ENCODE measurements at regions not wholly inside any gene's neighbourhood (a gene's known extent, or its start where the extent isn't known, plus 50 kb on each side); places are given as distances from the start of the nearest gene placed in this dataset.

- no peak for TF ChIP-seq CHD4 (IDR thresholded peaks at IDR 0.05; ENCODE audit: insufficient read depth, insufficient replicate concordance, low read depth, low read length, poor library complexity, severe bottlenecking)
- no peak for TF ChIP-seq ZBTB1 (CRISPR knock-in tag; IDR thresholded peaks at IDR 0.05; ENCODE audit: borderline replicate concordance, low read depth)
- TF ChIP-seq PCBP2 (IDR thresholded peaks at IDR 0.05; ENCODE audit: low read depth, low read length, poor library complexity, severe bottlenecking) = no peak
Observed at GRCh38 chr2:236638707-236639106, 69.1 kb downstream of the ACKR3 start (continued).

GRCh38 chr2:236639461-236640235, 70.0 kb downstream of the ACKR3 start:
- Histone ChIP-seq H3K9ac (ENCODE audit: insufficient read depth in 1 of 2, low read depth in 2 of 2, low read length in 2 of 2) (no peak overlapping the region), H3K9me1 (ENCODE audit: control insufficient read depth, insufficient read depth, low read length) (no peaks in the 10 kb centered on the region), H3K4me1 (replicated peaks in 1 of 2; ENCODE audit: control insufficient read depth in 2 of 2, insufficient read depth in 2 of 2, low read length in 2 of 2) (no peaks in the 10 kb centered on the region), H3K79me2 (ENCODE audit: control insufficient read depth, insufficient read depth, low read length) (no peaks in the 10 kb centered on the region), H3K4me2 (ENCODE audit: insufficient read depth, low read length) (no peak overlapping the region), H4K20me1 (replicated peaks; ENCODE audit: control insufficient read depth, insufficient read depth, low read length) (no peaks in the 10 kb centered on the region), H3K36me3 (ENCODE audit: control insufficient read depth, insufficient read depth, low read length) (no peaks in the 10 kb centered on the region), H2AFZ (ENCODE audit: low read depth, low read length) (no peak overlapping the region), H3K4me3 (no peak overlapping the region), H3K27ac (ENCODE audit: extremely low read depth, low read depth, low read length) (no peak overlapping the region), H3K27me3 (ENCODE audit: control insufficient read depth in 2 of 2, insufficient read depth in 2 of 2, low read length in 2 of 2) (peaks cover 0 to 8% of the 10 kb centered on the region in 2 experiments; a peak in 2 of 5 replicates), H3K9me3 (replicated peaks; ENCODE audit: control insufficient read depth, insufficient read depth, low read depth, low read length) (no peaks in the 10 kb centered on the region)
- DNase-seq (ENCODE audit: extremely low read depth in 1 of 4, low spot score in 3 of 4) = no peak
- FAIRE-seq = no peak
- CTCF ChIA-PET (ENCODE audit: low intra/inter-chr PET ratio) = no interaction called here
- POLR2A ChIA-PET = no interaction called here
- BruUV-seq (replicated peaks) = no TSS peak
- WGBS (ENCODE audit: insufficient coverage, low coverage, missing lambda C conversion rate) = 2% methylated on average over 7 of the region's 7 CpGs
- intact Hi-C loops (cut with micrococcal nuclease) = no loop called here
- in situ Hi-C loops (cut with MboI) = no loop called here
- no peak for ATAC-seq
- TF ChIP-seq SIN3B (IDR thresholded peaks at IDR 0.05; ENCODE audit: low read depth) = no peak
- no peak for TF ChIP-seq MYC (IDR thresholded peaks at IDR 0.05; ENCODE audit: low read depth, low read length)
- TF ChIP-seq MYC (CRISPR knock-in tag; IDR thresholded peaks at IDR 0.05; ENCODE audit: borderline replicate concordance, low read depth) = no peak
- no peak for TF ChIP-seq SLC30A9 (CRISPR knock-in tag; IDR thresholded peaks at IDR 0.05)
- no peak for TF ChIP-seq MXD1 (CRISPR knock-in tag; IDR thresholded peaks at IDR 0.05; ENCODE audit: borderline replicate concordance, poor library complexity, severe bottlenecking)
- no peak for TF ChIP-seq E2F5 (CRISPR knock-in tag; IDR thresholded peaks at IDR 0.05)
- TF ChIP-seq DLX4 (CRISPR knock-in tag; IDR thresholded peaks at IDR 0.05) = no peak
- no peak for TF ChIP-seq U2AF2 (optimal IDR thresholded peaks at IDR 0.05; ENCODE audit: low read depth, low read length)
- TF ChIP-seq TEAD4 (IDR thresholded peaks at IDR 0.05; ENCODE audit: low read length) = no peak
- no peak for TF ChIP-seq TEAD4 (CRISPR knock-in tag; IDR thresholded peaks at IDR 0.05; ENCODE audit: borderline replicate concordance)
- TF ChIP-seq MIER1 (IDR thresholded peaks at IDR 0.05; ENCODE audit: low read depth) = no peak
- no peak for TF ChIP-seq ILK (tag; IDR thresholded peaks at IDR 0.05; ENCODE audit: borderline replicate concordance, low read depth)
- no peak for TF ChIP-seq TFAP4 (CRISPR knock-in tag; IDR thresholded peaks at IDR 0.05; ENCODE audit: borderline replicate concordance)
- TF ChIP-seq KDM5B (IDR thresholded peaks at IDR 0.05; ENCODE audit: insufficient replicate concordance, low read depth, low read length) = no peak
- TF ChIP-seq THRAP3 (IDR thresholded peaks at IDR 0.05; ENCODE audit: borderline replicate concordance) = no peak

Measured in K562 (cell line).